ENCODE measurements at regions not wholly inside any gene's neighbourhood (a gene's known extent, or its start where the extent isn't known, plus 50 kb on each side); places are given as distances from the start of the nearest gene placed in this dataset.
"Not testable (repeated sequence)": the region's sequence is repeated elsewhere in the genome, so short reads cannot be mapped to it uniquely, and the experiment has no call there.

- no peaks in the 10 kb centered on the region for H3K36me3 ChIP-seq (ENCODE audit: control insufficient read depth, insufficient read depth, low read length)
- no peaks in the 10 kb centered on the region for H3K9me3 ChIP-seq (ENCODE audit: control insufficient read depth, insufficient read depth, low read length)
- no peak overlapping the region for H3K4me3 ChIP-seq (ENCODE audit: low read length)
- H3K27me3 ChIP-seq (ENCODE audit: control insufficient read depth, insufficient read depth, low read length), result no peaks in the 10 kb centered on the region
- WGBS (ENCODE audit: insufficient coverage, insufficient read length), result no CpG with 5 or more reads among the region's 9 CpGs
- DNase-seq (ENCODE audit: low read depth, low spot score), result no peak
- H3K27ac ChIP-seq (ENCODE audit: low read length), result no peak overlapping the region
- no peaks in the 10 kb centered on the region for H3K4me1 ChIP-seq (ENCODE audit: control insufficient read depth, insufficient read depth, low read length)
Measured at GRCh38 chr1:178651742-178652141, 73.3 kb upstream of the RALGPS2 start.

- no peak for DNase-seq (ENCODE audit: low read depth, low spot score)
- no CpG with 5 or more reads among the region's 8 CpGs for WGBS (ENCODE audit: insufficient coverage, insufficient read length)
- H3K9me3 ChIP-seq (ENCODE audit: control insufficient read depth, insufficient read depth, low read length), result no peaks in the 10 kb centered on the region
Measured at GRCh38 chr1:178652506-178653490, 72.2 kb upstream of the RALGPS2 start.

GRCh38 chr1:178659789-178660208 is 65.2 kb upstream of the RALGPS2 start:
- no peak for DNase-seq (ENCODE audit: low read depth, low spot score)
- Histone ChIP-seq H3K9me3 (ENCODE audit: control insufficient read depth, insufficient read depth, low read length) (no peaks in the 10 kb centered on the region), H3K4me3 (ENCODE audit: low read length) (no peak overlapping the region), H3K36me3 (ENCODE audit: control insufficient read depth, insufficient read depth, low read length) (no peaks in the 10 kb centered on the region), H3K27me3 (ENCODE audit: control insufficient read depth, insufficient read depth, low read length) (no peaks in the 10 kb centered on the region), H3K27ac (ENCODE audit: low read length) (no peak overlapping the region), H3K4me1 (ENCODE audit: control insufficient read depth, insufficient read depth, low read length) (no peaks in the 10 kb centered on the region)
- WGBS (ENCODE audit: insufficient coverage, insufficient read length), result no CpG with 5 or more reads among the region's 4 CpGs

More at GRCh38 chr1:178652506-178653490, 72.2 kb upstream of the RALGPS2 start:
- H3K4me1 ChIP-seq (ENCODE audit: control insufficient read depth, insufficient read depth, low read length), result no peaks in the 10 kb centered on the region
- H3K4me3 ChIP-seq (ENCODE audit: low read length), result no peak overlapping the region
- no peaks in the 10 kb centered on the region for H3K36me3 ChIP-seq (ENCODE audit: control insufficient read depth, insufficient read depth, low read length)
- no peak overlapping the region for H3K27ac ChIP-seq (ENCODE audit: low read length)
- H3K27me3 ChIP-seq (ENCODE audit: control insufficient read depth, insufficient read depth, low read length), result no peaks in the 10 kb centered on the region

GRCh38 chr1:178660461-178660860 is 64.6 kb upstream of the RALGPS2 start:
- no peaks in the 10 kb centered on the region for H3K27me3 ChIP-seq (ENCODE audit: control insufficient read depth, insufficient read depth, low read length)
- WGBS (ENCODE audit: insufficient coverage, insufficient read length), result no CpG with 5 or more reads among the region's 1 CpG
- H3K4me3 ChIP-seq (ENCODE audit: low read length), result no peak overlapping the region
- H3K9me3 ChIP-seq (ENCODE audit: control insufficient read depth, insufficient read depth, low read length), result no peaks in the 10 kb centered on the region
- H3K36me3 ChIP-seq (ENCODE audit: control insufficient read depth, insufficient read depth, low read length), result no peaks in the 10 kb centered on the region
- no peak for DNase-seq (ENCODE audit: low read depth, low spot score)
- H3K27ac ChIP-seq (ENCODE audit: low read length), result no peak overlapping the region
- no peaks in the 10 kb centered on the region for H3K4me1 ChIP-seq (ENCODE audit: control insufficient read depth, insufficient read depth, low read length)

GRCh38 chr1:178664278-178664677 is 60.8 kb upstream of the RALGPS2 start:
- no peaks in the 10 kb centered on the region for H3K27me3 ChIP-seq (ENCODE audit: control insufficient read depth, insufficient read depth, low read length)
- no peak overlapping the region for H3K4me3 ChIP-seq (ENCODE audit: low read length)
- WGBS (ENCODE audit: insufficient coverage, insufficient read length), result no CpG with 5 or more reads among the region's 5 CpGs
- H3K9me3 ChIP-seq (ENCODE audit: control insufficient read depth, insufficient read depth, low read length), result no peaks in the 10 kb centered on the region
- no peak overlapping the region for H3K27ac ChIP-seq (ENCODE audit: low read length)
- no peak for DNase-seq (ENCODE audit: low read depth, low spot score)
- no peaks in the 10 kb centered on the region for H3K36me3 ChIP-seq (ENCODE audit: control insufficient read depth, insufficient read depth, low read length)
- H3K4me1 ChIP-seq (ENCODE audit: control insufficient read depth, insufficient read depth, low read length), result no peaks in the 10 kb centered on the region

GRCh38 chr1:178665579-178665978 is 59.5 kb upstream of the RALGPS2 start:
- no CpG with 5 or more reads among the region's 1 CpG for WGBS (ENCODE audit: insufficient coverage, insufficient read length)

GRCh38 chr1:178666891-178667290 is 58.2 kb upstream of the RALGPS2 start:
- H3K9me3 ChIP-seq (ENCODE audit: control insufficient read depth, insufficient read depth, low read length); H3K36me3 ChIP-seq (ENCODE audit: control insufficient read depth, insufficient read depth, low read length); H3K4me1 ChIP-seq (ENCODE audit: control insufficient read depth, insufficient read depth, low read length); H3K27me3 ChIP-seq (ENCODE audit: control insufficient read depth, insufficient read depth, low read length); H3K27ac ChIP-seq (ENCODE audit: low read length); H3K4me3 ChIP-seq (ENCODE audit: low read length); DNase-seq (ENCODE audit: low read depth, low spot score): not testable (repeated sequence)
- no CpG with 5 or more reads among the region's 9 CpGs for WGBS (ENCODE audit: insufficient coverage, insufficient read length)

More at GRCh38 chr1:178665579-178665978, 59.5 kb upstream of the RALGPS2 start:
- H3K4me3 ChIP-seq (ENCODE audit: low read length), result no peak overlapping the region
- no peaks in the 10 kb centered on the region for H3K9me3 ChIP-seq (ENCODE audit: control insufficient read depth, insufficient read depth, low read length)
- H3K4me1 ChIP-seq (ENCODE audit: control insufficient read depth, insufficient read depth, low read length), result no peaks in the 10 kb centered on the region
- H3K36me3 ChIP-seq (ENCODE audit: control insufficient read depth, insufficient read depth, low read length), result no peaks in the 10 kb centered on the region
- DNase-seq (ENCODE audit: low read depth, low spot score), result no peak
- H3K27me3 ChIP-seq (ENCODE audit: control insufficient read depth, insufficient read depth, low read length), result no peaks in the 10 kb centered on the region
- H3K27ac ChIP-seq (ENCODE audit: low read length), result no peak overlapping the region

GRCh38 chr1:178672434-178672833 is 52.6 kb upstream of the RALGPS2 start:
- Histone ChIP-seq H3K4me1 (ENCODE audit: control insufficient read depth, insufficient read depth, low read length) (no peaks in the 10 kb centered on the region), H3K27me3 (ENCODE audit: control insufficient read depth, insufficient read depth, low read length) (no peaks in the 10 kb centered on the region), H3K9me3 (ENCODE audit: control insufficient read depth, insufficient read depth, low read length) (no peaks in the 10 kb centered on the region; the same call in 1 of the 2 replicates), H3K27ac (ENCODE audit: low read length) (no peak overlapping the region), H3K4me3 (ENCODE audit: low read length) (no peak overlapping the region), H3K36me3 (ENCODE audit: control insufficient read depth, insufficient read depth, low read length) (no peaks in the 10 kb centered on the region)
- DNase-seq (ENCODE audit: low read depth, low spot score), result no peak

GRCh38 chr1:178674559-178674958 is 50.5 kb upstream of the RALGPS2 start:
- WGBS (ENCODE audit: insufficient coverage, insufficient read length), result no CpG with 5 or more reads among the region's 1 CpG
- not testable (repeated sequence) for H3K27ac ChIP-seq (ENCODE audit: low read length); H3K27me3 ChIP-seq (ENCODE audit: control insufficient read depth, insufficient read depth, low read length); H3K4me3 ChIP-seq (ENCODE audit: low read length); H3K4me1 ChIP-seq (ENCODE audit: control insufficient read depth, insufficient read depth, low read length); H3K36me3 ChIP-seq (ENCODE audit: control insufficient read depth, insufficient read depth, low read length); DNase-seq (ENCODE audit: low read depth, low spot score); H3K9me3 ChIP-seq (ENCODE audit: control insufficient read depth, insufficient read depth, low read length)
